ENCODE measurements at regions not wholly inside any gene's neighbourhood (a gene's known extent, or its start where the extent isn't known, plus 50 kb on each side); places are given as distances from the start of the nearest gene placed in this dataset.

DNA sequence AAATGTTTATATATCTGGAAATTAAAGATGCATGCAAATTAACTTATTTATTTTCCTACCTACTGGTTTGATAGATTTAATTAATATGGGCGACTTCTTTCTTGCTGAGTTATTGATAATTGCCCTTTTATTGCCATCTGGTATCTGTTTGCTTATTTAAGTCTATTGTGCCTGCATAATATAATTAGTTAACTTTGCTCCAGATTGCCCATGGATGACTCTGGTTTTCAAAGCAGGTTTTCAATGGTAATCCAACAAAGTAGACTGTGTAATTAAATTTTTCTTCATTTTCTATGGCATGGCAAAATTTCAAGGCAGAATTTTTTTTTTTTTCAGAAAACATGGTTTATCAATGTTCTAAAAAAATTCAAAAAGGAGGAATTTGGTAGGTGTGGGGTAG is 1092.0 kb downstream of the GRIK2 start:
- H3K27ac ChIP-seq, result no peak overlapping the region
- no peak for TF ChIP-seq ZFX (IDR thresholded peaks at IDR 0.05; ENCODE audit: borderline replicate concordance)
- TF ChIP-seq, protein P1, sequence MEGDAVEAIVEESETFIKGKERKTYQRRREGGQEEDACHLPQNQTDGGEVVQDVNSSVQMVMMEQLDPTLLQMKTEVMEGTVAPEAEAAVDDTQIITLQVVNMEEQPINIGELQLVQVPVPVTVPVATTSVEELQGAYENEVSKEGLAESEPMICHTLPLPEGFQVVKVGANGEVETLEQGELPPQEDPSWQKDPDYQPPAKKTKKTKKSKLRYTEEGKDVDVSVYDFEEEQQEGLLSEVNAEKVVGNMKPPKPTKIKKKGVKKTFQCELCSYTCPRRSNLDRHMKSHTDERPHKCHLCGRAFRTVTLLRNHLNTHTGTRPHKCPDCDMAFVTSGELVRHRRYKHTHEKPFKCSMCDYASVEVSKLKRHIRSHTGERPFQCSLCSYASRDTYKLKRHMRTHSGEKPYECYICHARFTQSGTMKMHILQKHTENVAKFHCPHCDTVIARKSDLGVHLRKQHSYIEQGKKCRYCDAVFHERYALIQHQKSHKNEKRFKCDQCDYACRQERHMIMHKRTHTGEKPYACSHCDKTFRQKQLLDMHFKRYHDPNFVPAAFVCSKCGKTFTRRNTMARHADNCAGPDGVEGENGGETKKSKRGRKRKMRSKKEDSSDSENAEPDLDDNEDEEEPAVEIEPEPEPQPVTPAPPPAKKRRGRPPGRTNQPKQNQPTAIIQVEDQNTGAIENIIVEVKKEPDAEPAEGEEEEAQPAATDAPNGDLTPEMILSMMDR (IDR thresholded peaks at IDR 0.05), result no peak

GRCh38 chr6:102474041-102474807 is 1080.7 kb downstream of the GRIK2 start:
- no peak overlapping the region for H3K27ac ChIP-seq
- no peak for TF ChIP-seq ZFX (IDR thresholded peaks at IDR 0.05; ENCODE audit: borderline replicate concordance)
- TF ChIP-seq, protein P1 (IDR thresholded peaks at IDR 0.05), result no peak

DNA sequence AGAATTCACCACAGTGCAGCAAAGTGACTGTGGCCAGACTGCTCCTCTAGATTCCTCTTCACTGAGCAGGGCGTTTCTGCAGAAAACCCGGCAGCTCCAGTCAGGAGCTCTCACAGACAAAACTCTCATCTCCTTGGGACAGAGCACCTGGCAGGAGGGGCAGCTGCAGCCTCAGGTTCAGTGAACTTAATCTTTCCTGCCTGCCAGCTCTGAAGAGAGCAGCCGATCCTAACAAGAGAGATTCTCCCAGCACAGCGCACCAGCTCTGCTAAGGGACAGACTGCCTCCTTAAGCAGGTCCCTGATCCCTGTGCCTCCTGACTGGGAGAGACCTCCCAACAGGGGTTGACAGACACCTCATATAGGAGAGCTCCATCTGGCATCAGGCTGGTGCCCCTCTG is 1065.5 kb downstream of the GRIK2 start:
- no peak overlapping the region for H3K27ac ChIP-seq
- TF ChIP-seq, protein P1 (IDR thresholded peaks at IDR 0.05), result no peak
- TF ChIP-seq ZFX (IDR thresholded peaks at IDR 0.05; ENCODE audit: borderline replicate concordance), result no peak

DNA sequence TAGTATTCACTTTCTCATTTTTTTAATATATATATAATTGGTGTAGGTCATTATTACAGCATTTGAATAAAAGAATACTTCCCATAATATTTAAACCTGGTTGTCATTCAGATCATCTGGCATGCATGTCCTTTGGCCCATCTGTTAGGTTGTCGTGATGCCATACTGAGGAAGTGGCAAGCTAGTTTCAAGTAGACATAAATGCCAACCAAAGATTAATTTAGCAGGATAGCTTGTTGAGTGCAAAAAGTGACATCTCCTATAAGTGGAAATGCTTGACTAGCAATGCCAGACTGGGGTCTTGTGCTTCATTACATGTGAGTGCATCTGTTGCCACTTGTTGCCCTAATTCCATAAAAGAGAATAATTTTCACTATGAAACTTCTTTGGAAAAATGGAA is 1044.7 kb downstream of the GRIK2 start:
- TF ChIP-seq, protein P1 (IDR thresholded peaks at IDR 0.05), result no peak
- no peak for TF ChIP-seq ZFX (IDR thresholded peaks at IDR 0.05; ENCODE audit: borderline replicate concordance)
- no peak overlapping the region for H3K27ac ChIP-seq

- H3K27ac ChIP-seq, result no peak overlapping the region
- no peak for TF ChIP-seq ZFX (IDR thresholded peaks at IDR 0.05; ENCODE audit: borderline replicate concordance)
- TF ChIP-seq, protein P1 (IDR thresholded peaks at IDR 0.05), result no peak
These were observed 1024.0 kb downstream of the GRIK2 start for GRCh38 chr6:102417368-102417998.

- H3K27ac ChIP-seq, result no peak overlapping the region
- no peak for TF ChIP-seq ZFX (IDR thresholded peaks at IDR 0.05; ENCODE audit: borderline replicate concordance)
- TF ChIP-seq, protein P1 (IDR thresholded peaks at IDR 0.05), result no peak
These were observed 1022.4 kb downstream of the GRIK2 start for GRCh38 chr6:102415891-102416290.

GRCh38 chr6:102411796-102412195 is 1018.3 kb downstream of the GRIK2 start:
- no peak for TF ChIP-seq ZFX (IDR thresholded peaks at IDR 0.05; ENCODE audit: borderline replicate concordance)
- TF ChIP-seq, protein P1 (IDR thresholded peaks at IDR 0.05), result no peak
- H3K27ac ChIP-seq, result no peak overlapping the region

Data from 22Rv1 (cell line).